GM23338 (cell line): ENCODE measurements at regions not wholly inside any gene's neighbourhood (a gene's known extent, or its start where the extent isn't known, plus 50 kb on each side); places are given as distances from the start of the nearest gene placed in this dataset.

Experiments used
- ATAC-seq: fragments of 200-7000 bp; cut with Tn5 transposase; 3 replicates; pipeline ENCODE4 v1.9.1; 2020
- DNase-seq: peaks from one replicate; pipeline ENCODE4 v3.0.0-alpha.2; 2015; ENCODE audit warnings: low spot score
- H2AFZ ChIP-seq: fragments of 200-600 bp; sonication (generic); 2 replicates; pipeline ENCODE4 v1.8.0; 2016; ENCODE audit warnings: antibody characterized with exemption, mild to moderate bottlenecking, moderate library complexity
- H3F3A ChIP-seq: fragments of 200-600 bp; sonication (generic); replicated peaks from 2 replicates; pipeline ENCODE4 v1.8.0; 2017; ENCODE audit warnings: antibody characterized with exemption, mixed run types, low read depth
- H3K27ac ChIP-seq: fragments of 200-600 bp; sonication (generic); 2 replicates; pipeline ENCODE4 v1.6.1; 2016; ENCODE audit warnings: low read depth
- H3K27me3 ChIP-seq: fragments of 200-600 bp; sonication (generic); 2 replicates; pipeline ENCODE4 v1.8.0; 2016; ENCODE audit warnings: mild to moderate bottlenecking, mixed run types, moderate library complexity; ENCODE audit not compliant: insufficient read depth
- H3K36me3 ChIP-seq: fragments of 200-600 bp; sonication (generic); 2 replicates; pipeline ENCODE4 v1.8.0; 2016; ENCODE audit warnings: mild to moderate bottlenecking; ENCODE audit not compliant: insufficient read depth
- H3K4me1 ChIP-seq: fragments of 200-600 bp; sonication (generic); 2 replicates; pipeline ENCODE4 v1.8.0; 2016; ENCODE audit warnings: mild to moderate bottlenecking, moderate library complexity; ENCODE audit not compliant: insufficient read depth
- H3K4me2 ChIP-seq: fragments of 200-600 bp; sonication (generic); 2 replicates; pipeline ENCODE4 v1.7.1; 2017; ENCODE audit warnings: mixed run types
- H3K4me3 ChIP-seq: fragments of 200-600 bp; sonication (generic); 2 replicates; pipeline ENCODE4 v1.6.1; 2016; ENCODE audit warnings: mixed run types
- H3K79me2 ChIP-seq: fragments of 200-600 bp; sonication (generic); replicated peaks from 2 replicates; pipeline ENCODE4 v1.8.0; 2017; ENCODE audit warnings: mild to moderate bottlenecking; ENCODE audit not compliant: insufficient read depth
- H3K9me2 ChIP-seq: fragments of 200-600 bp; sonication (generic); 2 replicates; pipeline ENCODE4 v1.8.0; 2017; ENCODE audit not compliant: insufficient read depth
- H4K20me1 ChIP-seq: fragments of 200-600 bp; sonication (generic); replicated peaks from 2 replicates; pipeline ENCODE4 v1.8.0; 2017; ENCODE audit warnings: mild to moderate bottlenecking; ENCODE audit not compliant: insufficient read depth
- H3K27ac Mint-ChIP-seq: 2 replicates; pipeline ENCODE4 v1.8.0; 2020; ENCODE audit warnings: inconsistent platforms, mild to moderate bottlenecking, moderate library complexity, mixed read lengths
- H3K27me3 Mint-ChIP-seq: 3 replicates; pipeline ENCODE4 v1.8.0; 2022; ENCODE audit warnings: low read depth, mild to moderate bottlenecking, moderate library complexity, mixed read lengths, inconsistent platforms; ENCODE audit not compliant: insufficient read depth, poor library complexity
- H3K36me3 Mint-ChIP-seq: 3 replicates; pipeline ENCODE4 v1.8.0; 2021; ENCODE audit warnings: low read depth, mild to moderate bottlenecking, inconsistent platforms, moderate library complexity, mixed read lengths
- H3K4me1 Mint-ChIP-seq: 3 replicates; pipeline ENCODE4 v1.8.0; 2020; ENCODE audit warnings: mild to moderate bottlenecking, inconsistent platforms, mixed read lengths
- H3K4me3 Mint-ChIP-seq: 3 replicates; pipeline ENCODE4 v1.8.0; 2021; ENCODE audit warnings: moderate library complexity, mild to moderate bottlenecking, inconsistent platforms, mixed read lengths
- H3K9me3 Mint-ChIP-seq: 3 replicates; pipeline ENCODE4 v1.8.0; 2020; ENCODE audit warnings: moderate library complexity, mild to moderate bottlenecking, inconsistent platforms, mixed read lengths
- CREB1 ChIP-seq: fragments of 250-450 bp; sonication (Bioruptor Pico); IDR thresholded peaks from 2 replicates; pipeline ENCODE4 v1.5.0; 2020; ENCODE audit warnings: low read depth, mild to moderate bottlenecking, moderate library complexity
- EZH2 ChIP-seq: fragments of 200-600 bp; sonication (generic); IDR thresholded peaks from one replicate; pipeline ENCODE4 v1.8.0; 2017; ENCODE audit warnings: antibody characterized with exemption, mild to moderate bottlenecking, low read depth; ENCODE audit not compliant: unreplicated experiment
- EZH2phosphoT487 ChIP-seq: fragments of 200-600 bp; sonication (generic); IDR thresholded peaks from one replicate; pipeline ENCODE4 v1.8.1; 2018; ENCODE audit warnings: antibody characterized with exemption; ENCODE audit not compliant: unreplicated experiment
- JUNB ChIP-seq: IDR thresholded peaks from one replicate; pipeline ENCODE4 v1.6.1; 2016; ENCODE audit warnings: antibody characterized with exemption; ENCODE audit not compliant: unreplicated experiment
- NANOG ChIP-seq: IDR thresholded peaks from 2 replicates; pipeline ENCODE4 v1.6.1; 2016; ENCODE audit warnings: antibody characterized with exemption, borderline replicate concordance
- POLR2AphosphoS5 ChIP-seq: IDR thresholded peaks from 2 replicates; pipeline ENCODE4 v1.6.1; 2016; ENCODE audit warnings: antibody characterized with exemption, low read depth
- STAT1 ChIP-seq: IDR thresholded peaks from one replicate; pipeline ENCODE4 v1.6.1; 2016; ENCODE audit warnings: antibody characterized with exemption; ENCODE audit not compliant: unreplicated experiment
- ZNF114 ChIP-seq: fragments of 250-450 bp; sonication (Bioruptor Pico); IDR thresholded peaks from 2 replicates; pipeline ENCODE4 v1.5.0; 2020; ENCODE audit warnings: mild to moderate bottlenecking, moderate library complexity
- ZNF331 ChIP-seq: fragments of 250-450 bp; sonication (Bioruptor Pico); IDR thresholded peaks from 2 replicates; pipeline ENCODE4 v1.5.0; 2020; ENCODE audit warnings: low read depth, mild to moderate bottlenecking, moderate library complexity
- TF ChIP-seq, protein P1 (sequence below): fragments of 250-450 bp; sonication (Bioruptor Pico); IDR thresholded peaks from 2 replicates; pipeline ENCODE4 v1.5.0; 2020; ENCODE audit warnings: mild to moderate bottlenecking, moderate library complexity
- TF ChIP-seq, protein P2 (sequence below): IDR thresholded peaks from 2 replicates; pipeline ENCODE4 v1.6.1; 2016; ENCODE audit warnings: antibody characterized with exemption
- TF ChIP-seq, protein P3 (sequence below), 2 experiments: fragments of 200-600 bp in 1 of 2; sonication (generic) in 1 of 2; conservative IDR thresholded peaks; 2 replicates each; pipeline versions ENCODE4 v1.5.1 to v1.6.1; 2016 to 2017; ENCODE audit warnings: antibody characterized with exemption in 2 of 2, low read depth in 2 of 2, mild to moderate bottlenecking in 2 of 2, moderate library complexity in 1 of 2
- TF ChIP-seq, protein P4 (sequence below): IDR thresholded peaks from one replicate; pipeline ENCODE4 v1.6.1; 2018; ENCODE audit warnings: antibody characterized with exemption; ENCODE audit not compliant: unreplicated experiment

DNA sequence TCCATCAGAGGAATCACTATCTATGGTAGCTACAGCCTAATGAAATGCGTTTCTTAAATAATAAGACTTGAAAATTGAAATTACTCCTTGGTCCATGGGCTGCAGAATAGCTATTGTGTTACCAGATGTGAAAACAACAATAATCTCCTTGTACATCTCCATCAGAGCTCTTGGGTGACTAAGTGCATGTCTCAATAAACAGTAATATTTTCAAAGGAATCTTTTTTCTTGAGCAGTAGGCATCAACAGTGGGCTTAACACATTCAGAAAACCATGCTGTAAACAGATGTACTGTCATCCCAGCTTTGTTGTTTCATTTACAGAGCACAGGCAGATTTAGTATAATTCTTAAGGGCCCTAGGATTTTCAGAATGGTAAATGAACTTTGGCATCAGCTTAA, 67.3 kb downstream of the GLUD2 start:
- no peak overlapping the region for H3K4me3 Mint-ChIP-seq
- H3K27ac Mint-ChIP-seq, result no peak overlapping the region
- no peaks in the 10 kb centered on the region for H3F3A ChIP-seq
- no peak overlapping the region for H2AFZ ChIP-seq
- H3K36me3 ChIP-seq, result no peaks in the 10 kb centered on the region
- DNase-seq (no peak), ATAC-seq (no peak)
- no peak overlapping the region for H3K4me2 ChIP-seq
- H3K9me2 ChIP-seq, result no peaks in the 10 kb centered on the region
- H3K27me3 ChIP-seq, result no peaks in the 10 kb centered on the region
- no peaks in the 10 kb centered on the region for H3K79me2 ChIP-seq
- no peak overlapping the region for H3K27ac ChIP-seq
- H4K20me1 ChIP-seq, result no peaks in the 10 kb centered on the region
- no peak overlapping the region for H3K4me3 ChIP-seq
- H3K4me1 Mint-ChIP-seq, result no peaks in the 10 kb centered on the region
- no peaks in the 10 kb centered on the region for H3K36me3 Mint-ChIP-seq
- H3K4me1 ChIP-seq, result no peaks in the 10 kb centered on the region
- H3K9me3 Mint-ChIP-seq, result no peaks in the 10 kb centered on the region; the same call in 2 of the 3 replicates
- TF ChIP-seq STAT1 (no peak), ZNF331 (CRISPR knock-in tag) (no peak), EZH2 (no peak), POLR2AphosphoS5 (no peak), EZH2phosphoT487 (no peak), ZNF114 (CRISPR knock-in tag) (no peak), NANOG (no peak), CREB1 (no peak), JUNB (no peak)
- TF ChIP-seq, protein P1, sequence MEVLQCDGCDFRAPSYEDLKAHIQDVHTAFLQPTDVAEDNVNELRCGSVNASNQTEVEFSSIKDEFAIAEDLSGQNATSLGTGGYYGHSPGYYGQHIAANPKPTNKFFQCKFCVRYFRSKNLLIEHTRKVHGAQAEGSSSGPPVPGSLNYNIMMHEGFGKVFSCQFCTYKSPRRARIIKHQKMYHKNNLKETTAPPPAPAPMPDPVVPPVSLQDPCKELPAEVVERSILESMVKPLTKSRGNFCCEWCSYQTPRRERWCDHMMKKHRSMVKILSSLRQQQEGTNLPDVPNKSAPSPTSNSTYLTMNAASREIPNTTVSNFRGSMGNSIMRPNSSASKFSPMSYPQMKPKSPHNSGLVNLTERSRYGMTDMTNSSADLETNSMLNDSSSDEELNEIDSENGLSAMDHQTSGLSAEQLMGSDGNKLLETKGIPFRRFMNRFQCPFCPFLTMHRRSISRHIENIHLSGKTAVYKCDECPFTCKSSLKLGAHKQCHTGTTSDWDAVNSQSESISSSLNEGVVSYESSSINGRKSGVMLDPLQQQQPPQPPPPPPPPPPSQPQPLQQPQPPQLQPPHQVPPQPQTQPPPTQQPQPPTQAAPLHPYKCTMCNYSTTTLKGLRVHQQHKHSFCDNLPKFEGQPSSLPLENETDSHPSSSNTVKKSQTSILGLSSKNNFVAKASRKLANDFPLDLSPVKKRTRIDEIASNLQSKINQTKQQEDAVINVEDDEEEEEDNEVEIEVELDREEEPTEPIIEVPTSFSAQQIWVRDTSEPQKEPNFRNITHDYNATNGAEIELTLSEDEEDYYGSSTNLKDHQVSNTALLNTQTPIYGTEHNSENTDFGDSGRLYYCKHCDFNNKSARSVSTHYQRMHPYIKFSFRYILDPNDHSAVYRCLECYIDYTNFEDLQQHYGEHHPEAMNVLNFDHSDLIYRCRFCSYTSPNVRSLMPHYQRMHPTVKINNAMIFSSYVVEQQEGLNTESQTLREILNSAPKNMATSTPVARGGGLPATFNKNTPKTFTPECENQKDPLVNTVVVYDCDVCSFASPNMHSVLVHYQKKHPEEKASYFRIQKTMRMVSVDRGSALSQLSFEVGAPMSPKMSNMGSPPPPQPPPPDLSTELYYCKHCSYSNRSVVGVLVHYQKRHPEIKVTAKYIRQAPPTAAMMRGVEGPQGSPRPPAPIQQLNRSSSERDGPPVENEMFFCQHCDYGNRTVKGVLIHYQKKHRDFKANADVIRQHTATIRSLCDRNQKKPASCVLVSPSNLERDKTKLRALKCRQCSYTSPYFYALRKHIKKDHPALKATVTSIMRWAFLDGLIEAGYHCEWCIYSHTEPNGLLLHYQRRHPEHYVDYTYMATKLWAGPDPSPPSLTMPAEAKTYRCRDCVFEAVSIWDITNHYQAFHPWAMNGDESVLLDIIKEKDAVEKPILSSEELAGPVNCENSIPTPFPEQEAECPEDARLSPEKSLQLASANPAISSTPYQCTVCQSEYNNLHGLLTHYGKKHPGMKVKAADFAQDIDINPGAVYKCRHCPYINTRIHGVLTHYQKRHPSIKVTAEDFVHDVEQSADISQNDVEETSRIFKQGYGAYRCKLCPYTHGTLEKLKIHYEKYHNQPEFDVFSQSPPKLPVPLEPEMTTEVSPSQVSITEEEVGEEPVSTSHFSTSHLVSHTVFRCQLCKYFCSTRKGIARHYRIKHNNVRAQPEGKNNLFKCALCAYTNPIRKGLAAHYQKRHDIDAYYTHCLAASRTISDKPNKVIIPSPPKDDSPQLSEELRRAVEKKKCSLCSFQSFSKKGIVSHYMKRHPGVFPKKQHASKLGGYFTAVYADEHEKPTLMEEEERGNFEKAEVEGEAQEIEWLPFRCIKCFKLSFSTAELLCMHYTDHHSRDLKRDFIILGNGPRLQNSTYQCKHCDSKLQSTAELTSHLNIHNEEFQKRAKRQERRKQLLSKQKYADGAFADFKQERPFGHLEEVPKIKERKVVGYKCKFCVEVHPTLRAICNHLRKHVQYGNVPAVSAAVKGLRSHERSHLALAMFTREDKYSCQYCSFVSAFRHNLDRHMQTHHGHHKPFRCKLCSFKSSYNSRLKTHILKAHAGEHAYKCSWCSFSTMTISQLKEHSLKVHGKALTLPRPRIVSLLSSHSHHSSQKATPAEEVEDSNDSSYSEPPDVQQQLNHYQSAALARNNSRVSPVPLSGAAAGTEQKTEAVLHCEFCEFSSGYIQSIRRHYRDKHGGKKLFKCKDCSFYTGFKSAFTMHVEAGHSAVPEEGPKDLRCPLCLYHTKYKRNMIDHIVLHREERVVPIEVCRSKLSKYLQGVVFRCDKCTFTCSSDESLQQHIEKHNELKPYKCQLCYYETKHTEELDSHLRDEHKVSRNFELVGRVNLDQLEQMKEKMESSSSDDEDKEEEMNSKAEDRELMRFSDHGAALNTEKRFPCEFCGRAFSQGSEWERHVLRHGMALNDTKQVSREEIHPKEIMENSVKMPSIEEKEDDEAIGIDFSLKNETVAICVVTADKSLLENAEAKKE, result no peak
- TF ChIP-seq, protein P2, sequence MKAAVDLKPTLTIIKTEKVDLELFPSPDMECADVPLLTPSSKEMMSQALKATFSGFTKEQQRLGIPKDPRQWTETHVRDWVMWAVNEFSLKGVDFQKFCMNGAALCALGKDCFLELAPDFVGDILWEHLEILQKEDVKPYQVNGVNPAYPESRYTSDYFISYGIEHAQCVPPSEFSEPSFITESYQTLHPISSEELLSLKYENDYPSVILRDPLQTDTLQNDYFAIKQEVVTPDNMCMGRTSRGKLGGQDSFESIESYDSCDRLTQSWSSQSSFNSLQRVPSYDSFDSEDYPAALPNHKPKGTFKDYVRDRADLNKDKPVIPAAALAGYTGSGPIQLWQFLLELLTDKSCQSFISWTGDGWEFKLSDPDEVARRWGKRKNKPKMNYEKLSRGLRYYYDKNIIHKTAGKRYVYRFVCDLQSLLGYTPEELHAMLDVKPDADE, result no peak
- TF ChIP-seq, protein P3, sequence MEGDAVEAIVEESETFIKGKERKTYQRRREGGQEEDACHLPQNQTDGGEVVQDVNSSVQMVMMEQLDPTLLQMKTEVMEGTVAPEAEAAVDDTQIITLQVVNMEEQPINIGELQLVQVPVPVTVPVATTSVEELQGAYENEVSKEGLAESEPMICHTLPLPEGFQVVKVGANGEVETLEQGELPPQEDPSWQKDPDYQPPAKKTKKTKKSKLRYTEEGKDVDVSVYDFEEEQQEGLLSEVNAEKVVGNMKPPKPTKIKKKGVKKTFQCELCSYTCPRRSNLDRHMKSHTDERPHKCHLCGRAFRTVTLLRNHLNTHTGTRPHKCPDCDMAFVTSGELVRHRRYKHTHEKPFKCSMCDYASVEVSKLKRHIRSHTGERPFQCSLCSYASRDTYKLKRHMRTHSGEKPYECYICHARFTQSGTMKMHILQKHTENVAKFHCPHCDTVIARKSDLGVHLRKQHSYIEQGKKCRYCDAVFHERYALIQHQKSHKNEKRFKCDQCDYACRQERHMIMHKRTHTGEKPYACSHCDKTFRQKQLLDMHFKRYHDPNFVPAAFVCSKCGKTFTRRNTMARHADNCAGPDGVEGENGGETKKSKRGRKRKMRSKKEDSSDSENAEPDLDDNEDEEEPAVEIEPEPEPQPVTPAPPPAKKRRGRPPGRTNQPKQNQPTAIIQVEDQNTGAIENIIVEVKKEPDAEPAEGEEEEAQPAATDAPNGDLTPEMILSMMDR (conservative IDR thresholded peaks at IDR 0.05; ENCODE audit: low read depth in 2 of 2), result no peak
- TF ChIP-seq, protein P4, sequence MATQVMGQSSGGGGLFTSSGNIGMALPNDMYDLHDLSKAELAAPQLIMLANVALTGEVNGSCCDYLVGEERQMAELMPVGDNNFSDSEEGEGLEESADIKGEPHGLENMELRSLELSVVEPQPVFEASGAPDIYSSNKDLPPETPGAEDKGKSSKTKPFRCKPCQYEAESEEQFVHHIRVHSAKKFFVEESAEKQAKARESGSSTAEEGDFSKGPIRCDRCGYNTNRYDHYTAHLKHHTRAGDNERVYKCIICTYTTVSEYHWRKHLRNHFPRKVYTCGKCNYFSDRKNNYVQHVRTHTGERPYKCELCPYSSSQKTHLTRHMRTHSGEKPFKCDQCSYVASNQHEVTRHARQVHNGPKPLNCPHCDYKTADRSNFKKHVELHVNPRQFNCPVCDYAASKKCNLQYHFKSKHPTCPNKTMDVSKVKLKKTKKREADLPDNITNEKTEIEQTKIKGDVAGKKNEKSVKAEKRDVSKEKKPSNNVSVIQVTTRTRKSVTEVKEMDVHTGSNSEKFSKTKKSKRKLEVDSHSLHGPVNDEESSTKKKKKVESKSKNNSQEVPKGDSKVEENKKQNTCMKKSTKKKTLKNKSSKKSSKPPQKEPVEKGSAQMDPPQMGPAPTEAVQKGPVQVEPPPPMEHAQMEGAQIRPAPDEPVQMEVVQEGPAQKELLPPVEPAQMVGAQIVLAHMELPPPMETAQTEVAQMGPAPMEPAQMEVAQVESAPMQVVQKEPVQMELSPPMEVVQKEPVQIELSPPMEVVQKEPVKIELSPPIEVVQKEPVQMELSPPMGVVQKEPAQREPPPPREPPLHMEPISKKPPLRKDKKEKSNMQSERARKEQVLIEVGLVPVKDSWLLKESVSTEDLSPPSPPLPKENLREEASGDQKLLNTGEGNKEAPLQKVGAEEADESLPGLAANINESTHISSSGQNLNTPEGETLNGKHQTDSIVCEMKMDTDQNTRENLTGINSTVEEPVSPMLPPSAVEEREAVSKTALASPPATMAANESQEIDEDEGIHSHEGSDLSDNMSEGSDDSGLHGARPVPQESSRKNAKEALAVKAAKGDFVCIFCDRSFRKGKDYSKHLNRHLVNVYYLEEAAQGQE, result no peak
- H3K27me3 Mint-ChIP-seq, result no peaks in the 10 kb centered on the region
